GM21423 (cell line): ENCODE measurements at regions not wholly inside any gene's neighbourhood (a gene's known extent, or its start where the extent isn't known, plus 50 kb on each side); places are given as distances from the start of the nearest gene placed in this dataset.

Source experiments
- ATAC-seq: cut with Tn5 transposase; IDR thresholded peaks from one replicate; pipeline ENCODE4 v1.9.1; 2021; ENCODE audit warnings: mild to moderate bottlenecking, moderate library complexity; ENCODE audit not compliant: unreplicated experiment

DNA sequence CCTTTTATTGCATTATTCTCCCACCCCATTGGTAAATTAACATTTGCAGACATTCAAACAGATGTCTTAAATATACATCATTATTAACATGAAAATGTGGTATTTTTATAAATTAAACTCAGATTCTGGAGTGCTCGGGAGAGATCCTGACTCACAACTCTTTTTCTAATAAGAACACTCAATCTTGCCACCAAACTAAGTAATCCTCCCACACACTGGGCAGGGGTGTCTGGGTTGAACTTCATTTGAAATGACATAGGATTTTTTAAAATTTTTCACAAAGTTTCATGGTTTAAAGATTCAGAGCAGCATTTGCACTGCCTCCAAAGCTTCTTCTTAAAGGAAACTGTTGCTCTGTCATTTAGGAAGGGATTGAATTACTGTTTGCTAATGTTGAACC is 754.3 kb downstream of the MECOM start:
- no peak for ATAC-seq

DNA sequence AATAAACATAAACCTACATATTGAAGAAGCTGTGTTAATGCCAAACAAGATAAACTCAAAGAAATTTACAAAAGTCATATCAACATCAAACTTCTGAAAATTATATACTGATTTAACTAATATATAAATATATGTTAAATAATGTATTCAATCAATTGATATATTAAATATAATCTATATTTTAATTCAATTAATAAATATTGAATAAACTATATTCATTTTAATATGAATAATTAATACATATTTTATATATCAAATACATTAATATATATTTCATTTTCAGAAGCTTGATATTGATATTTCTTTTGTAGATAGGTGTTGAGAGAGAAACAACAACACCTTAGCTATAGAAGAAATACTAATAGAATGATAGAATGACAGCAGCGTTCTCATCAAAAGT is 768.1 kb downstream of the MECOM start:
- no peak for ATAC-seq

DNA sequence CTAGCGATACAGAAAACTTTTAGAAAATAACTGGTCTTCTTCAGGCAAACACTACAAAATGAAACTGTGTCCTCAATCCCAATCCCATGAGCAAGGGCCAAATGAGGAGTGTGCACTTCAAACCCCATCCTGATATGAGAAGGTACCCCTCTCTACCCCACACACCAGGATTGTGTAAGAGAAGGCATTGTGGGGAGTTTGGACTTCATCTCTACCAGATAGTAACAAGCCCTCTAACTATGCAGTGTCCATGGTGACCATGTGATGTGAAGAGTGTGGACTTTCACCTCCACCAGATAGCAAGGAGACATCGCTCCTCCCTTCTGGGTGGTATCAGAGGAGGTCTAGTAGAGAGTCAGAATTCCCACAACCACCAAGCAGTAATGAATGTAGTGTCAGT is 769.3 kb downstream of the MECOM start:
- ATAC-seq: no peak

DNA sequence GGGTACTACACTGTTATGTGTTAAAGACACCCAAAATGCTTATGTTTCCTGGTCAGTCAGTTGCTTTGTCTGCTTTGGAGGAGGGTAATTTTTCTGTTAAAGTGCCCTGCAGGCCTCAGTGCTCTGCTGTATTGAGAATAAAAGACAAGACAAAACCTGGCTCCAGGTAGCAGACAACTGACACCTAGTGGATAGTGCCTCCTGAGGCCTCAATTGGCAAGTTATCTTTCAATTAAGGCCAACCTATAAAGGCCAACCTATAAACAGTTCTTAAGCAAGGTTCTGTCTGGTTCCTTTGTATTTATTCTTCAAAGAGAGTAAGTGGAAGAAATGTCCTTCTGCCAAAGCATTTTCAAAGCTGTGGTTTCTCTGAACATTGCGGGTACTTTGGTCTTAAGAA is 773.8 kb downstream of the MECOM start:
- no peak for ATAC-seq

DNA sequence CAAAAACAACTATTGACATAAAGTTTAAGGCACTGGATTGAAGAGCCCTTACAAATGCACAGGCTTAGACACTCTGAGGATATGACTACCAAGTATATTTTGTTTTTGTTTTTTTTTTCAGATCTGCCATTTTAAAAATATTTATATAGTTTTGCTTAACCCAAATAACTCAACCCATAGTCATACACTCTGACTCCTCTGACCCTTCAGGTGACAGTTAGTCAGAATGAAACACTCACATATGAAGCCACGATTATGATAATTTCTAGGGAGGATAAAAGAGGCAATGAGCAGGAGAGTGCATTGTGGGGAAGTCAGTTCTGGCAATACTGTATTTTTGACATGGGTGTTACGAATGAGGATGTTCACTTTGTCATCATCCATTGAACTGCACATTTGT is 774.7 kb downstream of the MECOM start:
- no peak for ATAC-seq

DNA sequence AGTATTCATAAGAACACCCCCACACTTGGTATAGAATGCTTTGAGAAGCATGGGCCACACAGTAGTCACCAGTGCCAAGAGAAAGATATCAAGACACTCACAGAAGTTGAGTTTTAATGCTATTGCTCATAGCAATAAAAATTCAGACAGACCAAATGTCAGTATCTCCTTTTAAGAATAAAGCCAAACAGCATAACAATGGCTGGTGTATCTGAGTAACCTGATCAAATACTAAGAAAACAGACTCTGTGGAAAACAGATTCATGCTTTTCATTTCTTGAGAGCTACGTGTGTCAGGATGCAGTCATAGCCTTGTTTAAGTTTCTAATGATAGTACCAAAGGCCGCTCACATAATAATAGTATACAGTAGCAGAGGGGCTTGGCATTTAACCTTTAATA is 778.5 kb downstream of the MECOM start:
- ATAC-seq: no peak

DNA sequence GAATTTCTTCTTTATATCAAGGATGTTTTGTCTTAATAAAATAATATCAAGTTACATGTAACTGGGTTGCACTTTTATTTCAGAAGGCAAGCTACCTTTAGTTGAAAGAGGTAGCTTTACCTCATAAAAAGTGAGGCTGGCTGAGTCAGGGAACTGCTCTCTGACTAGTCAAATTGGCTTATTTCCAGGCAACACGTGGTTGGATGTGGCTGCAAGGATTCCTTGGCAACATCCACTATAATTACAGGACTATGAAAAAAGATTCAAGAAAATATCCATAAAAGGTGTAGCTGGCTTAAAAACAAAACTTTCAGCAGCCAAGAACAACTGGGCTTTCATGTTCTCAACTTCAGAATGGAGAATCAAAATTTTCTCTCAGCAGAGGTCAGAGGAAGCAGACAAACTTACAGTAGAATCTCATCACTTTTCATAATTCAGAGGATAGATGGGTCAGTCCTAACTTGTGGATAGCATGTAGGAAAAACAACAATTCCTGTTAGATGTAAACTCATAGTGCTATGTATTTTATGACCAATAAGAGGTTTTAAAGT is 779.1 kb downstream of the MECOM start:
- ATAC-seq: no peak

DNA sequence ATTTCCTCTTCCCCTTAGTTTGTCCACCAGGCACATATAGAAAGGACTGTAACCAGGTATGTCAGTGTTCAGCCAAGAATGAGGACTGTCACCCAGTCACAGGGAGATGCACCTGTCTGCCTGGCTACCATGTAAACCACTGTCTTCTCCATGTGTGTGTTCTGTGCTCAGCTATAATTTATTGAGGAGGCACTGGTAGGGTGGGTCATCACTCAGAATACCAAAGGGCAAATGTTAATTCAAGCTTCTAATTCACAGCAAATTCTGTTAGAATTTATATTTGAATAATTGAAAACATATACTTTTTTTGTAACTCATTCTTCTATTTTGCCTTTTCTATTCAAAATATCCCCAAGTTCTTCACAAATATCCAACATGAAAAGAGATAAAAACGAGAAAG is 780.4 kb downstream of the MECOM start:
- ATAC-seq: no peak

DNA sequence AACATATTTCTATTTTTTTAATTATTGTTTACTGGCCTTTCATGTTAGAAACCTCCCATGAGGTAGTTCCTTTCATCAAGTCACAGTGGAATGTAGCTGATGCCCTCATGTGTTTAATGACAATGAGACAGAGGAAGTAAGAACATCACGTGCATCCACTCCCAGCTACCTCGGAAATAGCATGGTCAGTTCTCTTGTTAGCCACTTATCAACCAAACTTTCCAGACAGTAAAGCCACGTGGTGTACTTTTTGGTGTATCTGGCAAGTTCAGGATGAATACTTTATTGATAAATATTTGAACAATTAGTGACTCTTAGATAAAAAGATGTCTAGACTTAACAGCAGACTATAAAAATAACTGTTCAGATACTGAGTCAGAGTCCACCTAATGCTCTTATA is 781.7 kb downstream of the MECOM start:
- no peak for ATAC-seq

DNA sequence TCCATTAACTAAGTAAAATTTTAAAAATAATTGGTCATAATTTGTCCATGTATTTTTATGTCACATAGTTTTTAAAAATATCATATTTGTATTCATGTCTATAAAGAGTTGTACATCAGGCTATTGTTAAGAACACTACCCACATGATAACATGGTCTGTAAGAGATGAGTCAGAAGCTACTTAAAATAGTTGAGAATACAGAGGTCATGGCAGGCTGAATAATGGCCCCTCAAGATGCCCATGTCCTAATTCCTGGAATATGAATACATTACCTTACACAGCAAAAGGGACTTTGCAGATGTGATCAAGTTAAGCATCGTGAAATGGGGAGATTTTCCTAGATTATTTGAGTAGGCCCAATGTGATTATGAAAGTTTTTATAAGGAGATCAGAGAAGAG is 782.9 kb upstream of the GOLIM4 start:
- ATAC-seq: no peak

DNA sequence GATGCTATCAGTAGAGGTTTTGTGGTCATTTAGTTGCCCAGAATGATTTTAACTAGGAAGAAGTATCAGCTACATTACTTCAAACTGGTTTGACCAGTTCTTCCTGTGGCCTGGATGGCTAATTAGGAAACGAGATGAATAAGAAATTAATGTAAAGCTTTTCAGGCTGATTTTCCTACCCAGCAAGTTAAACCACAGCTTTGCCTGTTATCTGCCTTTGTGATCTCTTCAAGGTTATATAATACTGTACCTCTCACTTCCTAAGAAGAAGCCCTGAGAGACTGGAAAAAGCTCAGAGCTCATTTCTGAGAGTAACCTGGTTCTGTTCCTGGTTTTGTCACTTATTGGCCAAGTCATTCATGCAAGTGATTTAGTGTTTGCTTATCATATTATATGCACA is 782.2 kb upstream of the GOLIM4 start:
- ATAC-seq: no peak

DNA sequence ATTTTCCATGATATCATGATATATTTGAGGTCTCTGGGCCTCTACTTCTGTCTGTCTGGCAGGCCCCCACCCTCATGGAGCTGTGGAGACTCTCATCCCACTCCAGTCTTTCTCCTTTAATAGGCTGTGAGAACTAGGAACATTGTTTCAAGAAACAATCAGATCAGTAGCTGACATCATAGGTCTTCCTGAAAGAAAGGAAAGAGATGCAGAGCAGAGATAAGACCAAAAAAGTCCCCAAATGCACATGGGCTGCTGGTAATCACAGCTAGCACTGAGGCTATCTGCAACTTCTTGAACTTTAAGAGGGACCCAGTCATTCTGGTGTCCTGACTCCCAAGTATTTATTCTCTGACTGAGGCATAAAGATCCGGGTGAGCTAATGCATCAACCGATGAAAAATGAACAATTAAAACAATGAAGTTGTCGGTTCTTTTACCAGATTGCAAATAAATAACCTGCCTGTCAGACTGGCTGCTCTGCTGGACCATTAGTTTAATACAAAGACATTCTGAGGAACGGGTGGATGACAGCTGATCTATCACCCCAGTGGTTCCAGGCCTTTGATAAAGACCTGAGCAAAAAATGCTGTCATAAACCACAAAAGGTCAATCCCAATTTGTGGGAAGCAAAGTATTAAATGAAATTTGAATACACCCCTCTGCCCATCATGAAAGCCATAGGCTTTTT is 780.8 kb upstream of the GOLIM4 start:
- no peak for ATAC-seq

DNA sequence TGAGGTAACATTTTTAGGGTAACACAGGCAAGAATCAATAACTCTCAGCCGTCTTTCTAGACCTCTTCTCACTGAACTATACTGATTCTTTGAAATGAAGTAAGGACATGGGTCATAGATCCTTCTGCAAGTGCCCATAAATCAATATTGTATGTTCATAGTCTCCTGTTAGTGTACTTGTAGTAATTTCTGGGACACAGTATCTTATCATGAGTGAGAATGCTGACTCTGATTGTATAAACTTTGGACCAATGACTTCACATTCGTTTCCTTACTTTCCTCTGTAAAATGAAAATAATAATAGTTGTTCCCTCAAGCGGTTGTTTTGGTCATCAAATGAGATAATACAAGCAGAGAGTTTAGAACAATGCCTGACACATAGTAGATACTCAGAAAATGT is 777.1 kb upstream of the GOLIM4 start:
- ATAC-seq: no peak

DNA sequence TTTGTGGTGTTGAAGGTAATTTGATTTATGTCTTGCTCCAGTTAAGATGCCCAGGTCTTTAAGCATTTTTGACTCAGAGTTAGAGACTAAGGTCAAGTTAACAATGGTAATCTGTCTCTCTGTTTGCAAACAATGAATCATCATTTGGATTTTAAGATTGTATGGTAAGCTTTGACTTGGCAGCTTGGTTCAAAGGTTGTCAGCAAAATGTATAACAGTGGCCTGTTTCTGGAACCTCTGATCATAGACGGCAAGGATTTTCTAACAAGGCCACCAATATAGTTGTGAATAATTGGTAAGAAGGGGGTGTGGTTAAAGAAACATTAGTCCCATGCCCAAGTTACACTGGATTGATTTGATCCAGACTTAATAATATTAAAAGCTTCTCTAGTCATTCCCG is 775.2 kb upstream of the GOLIM4 start:
- no peak for ATAC-seq

DNA sequence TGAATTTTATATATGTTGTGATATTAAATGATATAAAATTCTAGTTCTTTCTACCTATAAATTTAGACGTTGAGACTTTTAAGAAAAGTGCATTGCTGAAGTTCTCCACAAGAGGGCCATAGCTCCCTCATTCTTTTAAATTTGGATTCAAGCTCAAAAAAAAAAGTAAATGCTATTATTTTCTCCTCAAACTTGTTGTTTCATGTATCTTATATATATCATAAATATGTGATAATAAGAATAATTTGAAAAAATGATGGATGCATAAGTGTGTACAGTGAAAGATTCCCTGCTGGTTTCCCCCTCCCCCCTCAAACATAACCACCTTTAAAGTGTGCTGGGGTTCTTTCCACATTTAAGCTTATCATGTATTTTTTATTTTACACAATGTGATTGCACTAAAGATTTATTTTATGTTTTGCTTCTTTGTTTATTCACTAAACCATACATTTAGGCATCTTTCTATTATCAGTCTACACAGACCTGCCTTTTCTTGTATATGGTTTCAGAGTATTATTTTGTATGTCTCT is 769.4 kb upstream of the GOLIM4 start:
- no peak for ATAC-seq

DNA sequence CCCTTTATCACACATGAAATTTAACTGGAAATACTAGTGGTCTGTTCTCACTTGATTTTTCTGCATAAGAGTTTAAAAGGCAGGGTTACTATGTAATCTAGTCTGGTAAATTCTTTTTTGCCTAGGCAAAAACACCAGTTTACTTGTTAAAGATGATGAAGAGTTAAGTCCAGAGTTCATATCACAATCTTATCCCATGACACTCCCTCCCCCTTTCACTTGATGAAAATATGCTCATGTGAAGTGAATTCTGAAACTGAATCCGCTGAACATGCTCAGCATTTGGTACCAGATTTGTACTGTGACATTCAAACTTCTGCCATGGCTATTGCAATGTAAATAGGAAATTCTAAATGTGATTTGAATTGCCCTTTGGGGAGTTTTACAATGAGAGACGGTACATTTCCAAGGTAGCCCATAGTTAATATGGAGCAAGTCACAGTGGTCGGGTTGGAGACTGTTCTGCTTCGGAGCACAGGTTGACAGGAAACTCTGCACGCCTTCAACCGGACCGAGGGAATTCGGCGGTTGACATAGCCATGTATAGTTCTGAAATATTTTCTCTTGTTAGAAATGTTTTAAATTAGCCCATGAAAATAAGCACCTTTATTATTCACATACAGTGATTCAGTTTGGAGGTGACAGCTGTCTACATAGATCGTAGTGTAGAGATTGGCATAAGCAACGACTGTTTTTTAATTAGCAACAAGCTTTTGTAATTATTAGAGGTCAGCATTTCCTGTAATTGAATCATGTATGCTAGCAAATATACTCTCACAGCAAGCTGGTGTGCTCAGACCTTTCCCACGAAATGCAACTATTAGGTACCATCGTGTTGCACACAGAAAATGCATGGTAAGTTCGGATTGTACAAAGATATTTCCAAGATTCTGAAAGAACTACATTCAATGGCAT is 768.6 kb upstream of the GOLIM4 start:
- ATAC-seq: no peak

DNA sequence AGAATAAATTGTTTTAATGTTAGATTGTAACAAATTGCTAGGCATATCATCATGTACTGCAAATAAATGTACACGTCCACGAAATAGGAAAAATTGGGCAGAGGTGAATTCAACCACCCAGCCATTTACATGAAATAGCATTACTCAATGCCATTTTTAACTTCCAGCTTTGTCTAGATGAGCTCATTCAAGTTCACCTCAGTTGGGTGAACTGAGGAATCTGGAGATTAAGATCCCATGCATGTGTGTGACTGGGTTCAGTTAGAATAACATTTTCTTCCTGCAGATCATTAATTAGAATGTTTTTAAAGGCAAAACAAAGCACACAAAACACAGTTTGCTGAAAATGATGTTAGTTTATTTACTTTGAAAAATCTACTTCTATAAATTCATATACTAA is 767.8 kb upstream of the GOLIM4 start:
- ATAC-seq: no peak

DNA sequence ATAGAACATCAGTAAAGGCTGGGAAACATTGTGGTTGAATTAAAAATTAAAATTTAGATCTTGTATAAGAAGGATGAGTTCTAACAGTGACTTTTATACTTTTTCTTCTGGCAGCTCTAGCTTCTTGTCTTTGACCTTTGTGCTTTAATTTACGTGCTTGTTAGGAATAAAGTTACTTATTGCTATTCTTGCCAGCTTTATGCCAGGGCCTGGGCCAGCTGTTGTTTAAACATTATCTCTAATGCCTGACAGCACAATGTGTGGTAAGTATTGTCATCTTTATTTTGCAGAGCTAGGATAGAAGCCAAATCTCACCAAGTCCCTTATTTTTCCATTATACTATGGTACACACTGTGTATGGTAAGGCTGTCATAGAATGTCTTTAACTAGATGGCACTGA is 766.7 kb upstream of the GOLIM4 start:
- no peak for ATAC-seq

DNA sequence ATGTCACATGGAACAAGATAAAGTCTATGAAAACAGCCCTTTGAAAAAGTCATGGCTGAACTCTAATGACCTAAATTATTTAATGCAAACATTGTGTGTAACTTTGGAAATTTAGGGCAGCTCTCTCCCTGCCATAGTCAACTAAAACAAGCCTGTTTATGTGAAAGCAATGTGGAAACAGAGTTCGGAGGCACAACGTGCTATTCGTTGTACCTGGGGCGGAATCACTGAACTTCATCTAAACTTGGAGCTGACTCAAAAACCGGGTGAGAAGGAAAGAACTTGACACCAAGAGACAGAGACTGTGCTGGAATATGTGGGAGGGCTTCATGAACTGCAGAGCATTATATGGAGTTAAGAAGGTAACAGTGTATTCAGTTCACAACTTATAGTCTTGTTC is 764.9 kb upstream of the GOLIM4 start:
- no peak for ATAC-seq

DNA sequence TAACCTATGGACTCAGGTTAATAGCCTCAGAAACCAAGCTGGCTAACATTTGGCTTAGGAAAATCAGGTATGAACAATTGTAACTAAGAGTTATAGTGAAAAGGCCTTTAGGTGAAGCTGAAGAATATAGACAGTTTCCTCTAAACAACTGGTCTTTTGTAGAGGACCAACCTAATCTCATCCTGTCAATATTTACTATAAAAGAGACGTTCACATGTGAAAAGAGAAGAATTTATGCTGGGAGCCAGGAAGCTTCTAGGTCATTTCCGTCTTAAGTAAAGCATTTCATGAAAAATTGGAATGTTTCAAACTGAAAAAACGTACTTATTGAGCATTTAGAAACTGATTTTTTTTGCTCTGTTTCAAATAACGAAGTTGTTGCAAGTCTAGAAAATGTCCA is 764.3 kb upstream of the GOLIM4 start:
- ATAC-seq: no peak

DNA sequence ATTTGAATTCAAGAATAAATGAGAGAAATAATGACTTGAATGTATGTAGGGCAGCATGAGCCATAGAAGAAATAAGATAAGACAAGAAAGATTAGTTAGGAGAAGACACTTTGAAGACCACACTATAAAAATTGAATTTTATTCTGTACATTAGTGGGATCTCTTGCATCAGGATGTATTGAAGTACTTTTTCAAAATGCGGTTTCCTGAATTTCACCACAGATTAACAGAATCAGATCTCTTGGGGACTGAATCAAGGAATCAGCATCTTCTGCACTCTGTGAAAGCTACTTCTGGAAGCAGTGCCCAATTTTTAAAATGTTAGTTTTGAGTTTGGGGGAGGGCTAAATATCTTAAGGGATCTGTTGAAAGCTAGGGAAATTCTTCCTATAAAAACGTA is 763.9 kb upstream of the GOLIM4 start:
- ATAC-seq: no peak

DNA sequence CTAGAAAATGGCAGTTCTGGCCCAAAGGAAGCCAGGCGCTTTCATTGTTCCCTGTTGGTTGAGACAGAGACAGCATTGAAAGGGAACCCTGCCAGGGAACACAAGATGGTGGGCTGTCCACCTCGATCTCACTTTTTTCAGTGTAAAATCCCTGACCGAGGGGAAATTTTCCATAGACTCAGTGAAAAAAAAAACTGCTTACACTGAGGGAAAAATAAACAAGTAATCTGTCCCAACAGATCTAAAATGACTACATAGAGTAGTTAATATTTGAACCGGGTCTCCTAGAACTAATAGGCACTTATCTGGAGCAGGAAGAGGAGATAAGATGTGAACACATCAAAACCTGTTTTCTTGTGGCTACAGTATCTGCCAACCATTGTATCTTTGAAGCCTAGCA is 763.4 kb upstream of the GOLIM4 start:
- no peak for ATAC-seq
